Activated CD8-positive, alpha-beta T cell treated with anti-CD3 and anti-CD28 coated beads for 36 hours (primary cell): ENCODE measurements at regions not wholly inside any gene's neighbourhood (a gene's known extent, or its start where the extent isn't known, plus 50 kb on each side); places are given as distances from the start of the nearest gene placed in this dataset.
"Not testable (repeated sequence)": the region's sequence is repeated elsewhere in the genome, so short reads cannot be mapped to it uniquely, and the experiment has no call there.

Experiments used
- ATAC-seq: fragments of 200-7000 bp; cut with Tn5 transposase; one replicate; pipeline ENCODE4 v1.10.0; 2021; ENCODE audit warnings: mild to moderate bottlenecking, moderate library complexity
- CTCF ChIA-PET: fragments of 350-600 bp; sonication (Branson Sonifier 250); formaldehyde crosslinking; loops from one replicate; lab custom pipeline; 2021; ENCODE audit warnings: antibody characterized with exemption; lab: Charles Lee
- POLR2A ChIA-PET: fragments of 350-600 bp; sonication (Branson Sonifier 250); formaldehyde crosslinking; loops from one replicate; lab custom pipeline; 2021; ENCODE audit warnings: antibody characterized with exemption; lab: Charles Lee
- DNase-seq: peaks from one replicate; pipeline ENCODE4 v3.0.0-alpha.2; 2020
- H3K27ac Mint-ChIP-seq: one replicate; pipeline ENCODE4 v1.8.0; 2021; ENCODE audit warnings: mild to moderate bottlenecking, mixed read lengths
- H3K27me3 Mint-ChIP-seq: one replicate; pipeline ENCODE4 v1.8.0; 2021; ENCODE audit warnings: mixed read lengths
- H3K36me3 Mint-ChIP-seq: one replicate; pipeline ENCODE4 v1.8.0; 2021; ENCODE audit warnings: low read depth, mixed read lengths
- H3K4me1 Mint-ChIP-seq: one replicate; pipeline ENCODE4 v1.8.0; 2021; ENCODE audit warnings: low read depth, mixed read lengths
- H3K4me3 Mint-ChIP-seq: one replicate; pipeline ENCODE4 v1.8.0; 2021; ENCODE audit warnings: mild to moderate bottlenecking, moderate library complexity, mixed read lengths
- H3K9me3 Mint-ChIP-seq: one replicate; pipeline ENCODE4 v1.8.0; 2021; ENCODE audit warnings: mixed read lengths
- CTCF ChIP-seq: fragments of 200-600 bp; IDR thresholded peaks from one replicate; pipeline ENCODE4 v1.8.0; 2022; ENCODE audit warnings: antibody characterized with exemption, mild to moderate bottlenecking
- intact Hi-C: fragments of 100-400 bp; cut with micrococcal nuclease; formaldehyde crosslinking; loops from one replicate; pipeline ENCODE4 v1.10.0; 2022

GRCh38 chr19:23558541-23558940, 128.5 kb downstream of the ZNF675 start:
- ChIA-PET CTCF (no interaction called here), POLR2A (no interaction called here)
- Mint-ChIP-seq H3K4me1 (no peaks in the 10 kb centered on the region), H3K36me3 (no peaks in the 10 kb centered on the region), H3K27ac (no peak overlapping the region), H3K27me3 (peaks cover 2% of the 10 kb centered on the region), H3K9me3 (peaks cover 8% of the 10 kb centered on the region), H3K4me3 (no peak overlapping the region)
- ATAC-seq (no peak), DNase-seq (no peak)
- no peak for TF ChIP-seq CTCF
- intact Hi-C loops = no loop called here

GRCh38 chr19:23557381-23557780, 129.6 kb downstream of the ZNF675 start:
- DNase-seq = no peak
- no peak overlapping the region for H3K27ac Mint-ChIP-seq
- peaks cover 8% of the 10 kb centered on the region for H3K9me3 Mint-ChIP-seq
- no peak for ATAC-seq
- no peak overlapping the region for H3K4me3 Mint-ChIP-seq
- H3K4me1 Mint-ChIP-seq = no peaks in the 10 kb centered on the region
- POLR2A ChIA-PET = no interaction called here
- intact Hi-C loops = no loop called here
- no peak for TF ChIP-seq CTCF
- no peaks in the 10 kb centered on the region for H3K36me3 Mint-ChIP-seq
- H3K27me3 Mint-ChIP-seq = peaks cover 2% of the 10 kb centered on the region
- CTCF ChIA-PET = no interaction called here

- CTCF ChIA-PET = no interaction called here
- TF ChIP-seq CTCF = no peak
- no peak overlapping the region for H3K27ac Mint-ChIP-seq
- H3K4me3 Mint-ChIP-seq = no peak overlapping the region
- POLR2A ChIA-PET = no interaction called here
- ATAC-seq = no peak
- no peaks in the 10 kb centered on the region for H3K36me3 Mint-ChIP-seq
- DNase-seq = no peak
- peaks cover 8% of the 10 kb centered on the region for H3K9me3 Mint-ChIP-seq
- intact Hi-C loops = no loop called here
- no peaks in the 10 kb centered on the region for H3K4me1 Mint-ChIP-seq
- peaks cover 2% of the 10 kb centered on the region for H3K27me3 Mint-ChIP-seq
Measured at GRCh38 chr19:23554548-23554947, 132.5 kb downstream of the ZNF675 start.

GRCh38 chr19:23550102-23550501, 136.9 kb downstream of the ZNF675 start:
- POLR2A ChIA-PET, intact Hi-C loops, H3K4me3 Mint-ChIP-seq, H3K27me3 Mint-ChIP-seq, H3K4me1 Mint-ChIP-seq, DNase-seq, H3K9me3 Mint-ChIP-seq, ATAC-seq, H3K36me3 Mint-ChIP-seq, H3K27ac Mint-ChIP-seq, CTCF ChIA-PET: not testable (repeated sequence)

- intact Hi-C loops = no loop called here
- Mint-ChIP-seq H3K4me3 (no peak overlapping the region), H3K27me3 (no peaks in the 10 kb centered on the region), H3K27ac (no peak overlapping the region), H3K36me3 (no peaks in the 10 kb centered on the region), H3K4me1 (no peaks in the 10 kb centered on the region), H3K9me3 (peaks cover 2% of the 10 kb centered on the region)
- ChIA-PET POLR2A (no interaction called here), CTCF (no interaction called here)
- DNase-seq (no peak), ATAC-seq (no peak)
- TF ChIP-seq CTCF = no peak
Measured at GRCh38 chr19:23547816-23548430, 139.1 kb downstream of the ZNF675 start.

GRCh38 chr19:23547156-23547555, 139.9 kb downstream of the ZNF675 start:
- DNase-seq (no peak), ATAC-seq (no peak)
- POLR2A ChIA-PET = no interaction called here
- intact Hi-C loops = no loop called here
- no peaks in the 10 kb centered on the region for H3K36me3 Mint-ChIP-seq
- H3K4me1 Mint-ChIP-seq = no peaks in the 10 kb centered on the region
- no peak overlapping the region for H3K27ac Mint-ChIP-seq
- no peak overlapping the region for H3K4me3 Mint-ChIP-seq
- no peaks in the 10 kb centered on the region for H3K27me3 Mint-ChIP-seq
- CTCF ChIA-PET = no interaction called here
- peaks cover 2% of the 10 kb centered on the region for H3K9me3 Mint-ChIP-seq
- no peak for TF ChIP-seq CTCF
